K562 (cell line): ENCODE measurements at regions not wholly inside any gene's neighbourhood (a gene's known extent, or its start where the extent isn't known, plus 50 kb on each side); places are given as distances from the start of the nearest gene placed in this dataset.
A peak's percentile ranks its signal among the peaks of the same experiment; 100 is the strongest.

Experiments used
- ARID2 ChIP-seq: fragments of 450-650 bp; IDR thresholded peaks from 2 replicates; pipeline ENCODE4 v1.6.1; 2017; ENCODE audit warnings: antibody characterized with exemption, mild to moderate bottlenecking
- FOXK1 ChIP-seq: sonication (generic); formaldehyde crosslinking; IDR thresholded peaks from 2 replicates; pipeline ENCODE4 v1.8.0; 2022; ENCODE audit warnings: missing genetic modification reagents, mild to moderate bottlenecking, borderline replicate concordance
- JUND ChIP-seq, 2 experiments: IDR thresholded peaks; 2 replicates in 1 of 2; 3 replicates in 1 of 2; pipeline ENCODE4 v1.6.1; 2011; ENCODE audit warnings: borderline replicate concordance in 2 of 2, low read depth in 2 of 2, low read length in 2 of 2, improper control_type of control experiment in 1 of 2, missing biosample characterization in 1 of 2, missing genetic modification characterization in 1 of 2, missing genetic modification reagents in 1 of 2
- PRPF4 ChIP-seq: fragments of 200-400 bp; formaldehyde crosslinking; IDR thresholded peaks from one replicate; pipeline ENCODE4 v1.6.1; 2017; ENCODE audit warnings: low read length, low read depth, mild to moderate bottlenecking; ENCODE audit not compliant: insufficient read depth, poor library complexity, severe bottlenecking
- ZNF124 ChIP-seq: sonication (generic); formaldehyde crosslinking; IDR thresholded peaks from 2 replicates; pipeline ENCODE4 v1.8.1; 2022; ENCODE audit warnings: missing genetic modification reagents
- ZNF24 ChIP-seq: fragments of 450-650 bp; IDR thresholded peaks from 2 replicates; pipeline ENCODE4 v1.6.1; 2016
- TF ChIP-seq, protein P1 (sequence below): fragments of 200-600 bp; sonication (generic); IDR thresholded peaks from one replicate; pipeline ENCODE4 v1.6.1; 2012; ENCODE audit warnings: mild to moderate bottlenecking, low read depth, low read length, inconsistent platforms
- TF ChIP-seq, protein P2 (sequence below): sonication (generic); formaldehyde crosslinking; IDR thresholded peaks from 2 replicates; pipeline ENCODE4 v1.8.0; 2022; ENCODE audit warnings: mild to moderate bottlenecking, low read depth, missing genetic modification reagents

DNA sequence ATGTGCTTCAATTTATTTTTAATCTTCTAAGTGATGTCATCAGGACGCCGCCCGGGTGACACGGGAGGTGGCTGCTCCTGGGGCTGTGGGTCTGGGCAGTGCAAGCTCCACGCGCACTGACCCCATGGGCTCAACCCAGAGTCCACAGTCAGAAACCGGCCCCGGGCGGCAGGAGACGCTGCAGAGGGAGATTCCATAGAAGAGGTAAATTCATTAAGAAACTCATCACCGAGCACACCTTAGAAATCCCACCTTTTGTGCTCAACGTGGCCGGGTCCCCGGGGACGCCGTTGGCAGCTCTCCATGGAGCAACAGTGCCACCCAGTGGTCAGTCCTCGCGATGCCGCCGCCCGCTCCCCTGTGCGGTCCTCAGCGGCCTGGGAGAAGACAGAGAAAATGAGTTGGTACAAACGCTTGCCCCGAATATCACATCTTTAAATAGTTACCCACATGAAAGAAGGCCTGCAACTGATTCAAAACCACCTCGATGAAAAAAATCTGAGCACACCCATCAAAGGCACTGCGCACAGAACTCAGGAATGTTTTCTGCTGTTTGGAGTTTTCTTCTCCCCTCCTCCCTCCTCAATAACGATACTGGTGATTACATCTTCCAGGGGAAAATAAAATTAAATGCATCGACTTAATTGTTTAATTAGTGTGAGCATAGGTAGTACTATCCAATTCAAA, 92.6 kb downstream of the CMPK2 start (continued):
- TF ChIP-seq, protein P1, sequence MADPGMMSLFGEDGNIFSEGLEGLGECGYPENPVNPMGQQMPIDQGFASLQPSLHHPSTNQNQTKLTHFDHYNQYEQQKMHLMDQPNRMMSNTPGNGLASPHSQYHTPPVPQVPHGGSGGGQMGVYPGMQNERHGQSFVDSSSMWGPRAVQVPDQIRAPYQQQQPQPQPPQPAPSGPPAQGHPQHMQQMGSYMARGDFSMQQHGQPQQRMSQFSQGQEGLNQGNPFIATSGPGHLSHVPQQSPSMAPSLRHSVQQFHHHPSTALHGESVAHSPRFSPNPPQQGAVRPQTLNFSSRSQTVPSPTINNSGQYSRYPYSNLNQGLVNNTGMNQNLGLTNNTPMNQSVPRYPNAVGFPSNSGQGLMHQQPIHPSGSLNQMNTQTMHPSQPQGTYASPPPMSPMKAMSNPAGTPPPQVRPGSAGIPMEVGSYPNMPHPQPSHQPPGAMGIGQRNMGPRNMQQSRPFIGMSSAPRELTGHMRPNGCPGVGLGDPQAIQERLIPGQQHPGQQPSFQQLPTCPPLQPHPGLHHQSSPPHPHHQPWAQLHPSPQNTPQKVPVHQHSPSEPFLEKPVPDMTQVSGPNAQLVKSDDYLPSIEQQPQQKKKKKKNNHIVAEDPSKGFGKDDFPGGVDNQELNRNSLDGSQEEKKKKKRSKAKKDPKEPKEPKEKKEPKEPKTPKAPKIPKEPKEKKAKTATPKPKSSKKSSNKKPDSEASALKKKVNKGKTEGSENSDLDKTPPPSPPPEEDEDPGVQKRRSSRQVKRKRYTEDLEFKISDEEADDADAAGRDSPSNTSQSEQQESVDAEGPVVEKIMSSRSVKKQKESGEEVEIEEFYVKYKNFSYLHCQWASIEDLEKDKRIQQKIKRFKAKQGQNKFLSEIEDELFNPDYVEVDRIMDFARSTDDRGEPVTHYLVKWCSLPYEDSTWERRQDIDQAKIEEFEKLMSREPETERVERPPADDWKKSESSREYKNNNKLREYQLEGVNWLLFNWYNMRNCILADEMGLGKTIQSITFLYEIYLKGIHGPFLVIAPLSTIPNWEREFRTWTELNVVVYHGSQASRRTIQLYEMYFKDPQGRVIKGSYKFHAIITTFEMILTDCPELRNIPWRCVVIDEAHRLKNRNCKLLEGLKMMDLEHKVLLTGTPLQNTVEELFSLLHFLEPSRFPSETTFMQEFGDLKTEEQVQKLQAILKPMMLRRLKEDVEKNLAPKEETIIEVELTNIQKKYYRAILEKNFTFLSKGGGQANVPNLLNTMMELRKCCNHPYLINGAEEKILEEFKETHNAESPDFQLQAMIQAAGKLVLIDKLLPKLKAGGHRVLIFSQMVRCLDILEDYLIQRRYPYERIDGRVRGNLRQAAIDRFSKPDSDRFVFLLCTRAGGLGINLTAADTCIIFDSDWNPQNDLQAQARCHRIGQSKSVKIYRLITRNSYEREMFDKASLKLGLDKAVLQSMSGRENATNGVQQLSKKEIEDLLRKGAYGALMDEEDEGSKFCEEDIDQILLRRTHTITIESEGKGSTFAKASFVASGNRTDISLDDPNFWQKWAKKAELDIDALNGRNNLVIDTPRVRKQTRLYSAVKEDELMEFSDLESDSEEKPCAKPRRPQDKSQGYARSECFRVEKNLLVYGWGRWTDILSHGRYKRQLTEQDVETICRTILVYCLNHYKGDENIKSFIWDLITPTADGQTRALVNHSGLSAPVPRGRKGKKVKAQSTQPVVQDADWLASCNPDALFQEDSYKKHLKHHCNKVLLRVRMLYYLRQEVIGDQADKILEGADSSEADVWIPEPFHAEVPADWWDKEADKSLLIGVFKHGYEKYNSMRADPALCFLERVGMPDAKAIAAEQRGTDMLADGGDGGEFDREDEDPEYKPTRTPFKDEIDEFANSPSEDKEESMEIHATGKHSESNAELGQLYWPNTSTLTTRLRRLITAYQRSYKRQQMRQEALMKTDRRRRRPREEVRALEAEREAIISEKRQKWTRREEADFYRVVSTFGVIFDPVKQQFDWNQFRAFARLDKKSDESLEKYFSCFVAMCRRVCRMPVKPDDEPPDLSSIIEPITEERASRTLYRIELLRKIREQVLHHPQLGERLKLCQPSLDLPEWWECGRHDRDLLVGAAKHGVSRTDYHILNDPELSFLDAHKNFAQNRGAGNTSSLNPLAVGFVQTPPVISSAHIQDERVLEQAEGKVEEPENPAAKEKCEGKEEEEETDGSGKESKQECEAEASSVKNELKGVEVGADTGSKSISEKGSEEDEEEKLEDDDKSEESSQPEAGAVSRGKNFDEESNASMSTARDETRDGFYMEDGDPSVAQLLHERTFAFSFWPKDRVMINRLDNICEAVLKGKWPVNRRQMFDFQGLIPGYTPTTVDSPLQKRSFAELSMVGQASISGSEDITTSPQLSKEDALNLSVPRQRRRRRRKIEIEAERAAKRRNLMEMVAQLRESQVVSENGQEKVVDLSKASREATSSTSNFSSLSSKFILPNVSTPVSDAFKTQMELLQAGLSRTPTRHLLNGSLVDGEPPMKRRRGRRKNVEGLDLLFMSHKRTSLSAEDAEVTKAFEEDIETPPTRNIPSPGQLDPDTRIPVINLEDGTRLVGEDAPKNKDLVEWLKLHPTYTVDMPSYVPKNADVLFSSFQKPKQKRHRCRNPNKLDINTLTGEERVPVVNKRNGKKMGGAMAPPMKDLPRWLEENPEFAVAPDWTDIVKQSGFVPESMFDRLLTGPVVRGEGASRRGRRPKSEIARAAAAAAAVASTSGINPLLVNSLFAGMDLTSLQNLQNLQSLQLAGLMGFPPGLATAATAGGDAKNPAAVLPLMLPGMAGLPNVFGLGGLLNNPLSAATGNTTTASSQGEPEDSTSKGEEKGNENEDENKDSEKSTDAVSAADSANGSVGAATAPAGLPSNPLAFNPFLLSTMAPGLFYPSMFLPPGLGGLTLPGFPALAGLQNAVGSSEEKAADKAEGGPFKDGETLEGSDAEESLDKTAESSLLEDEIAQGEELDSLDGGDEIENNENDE = no peak
- no peak for TF ChIP-seq PRPF4
- TF ChIP-seq ZNF124 (CRISPR knock-in tag) = no peak
- no peak for TF ChIP-seq ZNF24
- TF ChIP-seq ARID2 = 0 out of 2 replicates have a peak, but pooled peaks have one; percentile 26
- TF ChIP-seq, protein P2, sequence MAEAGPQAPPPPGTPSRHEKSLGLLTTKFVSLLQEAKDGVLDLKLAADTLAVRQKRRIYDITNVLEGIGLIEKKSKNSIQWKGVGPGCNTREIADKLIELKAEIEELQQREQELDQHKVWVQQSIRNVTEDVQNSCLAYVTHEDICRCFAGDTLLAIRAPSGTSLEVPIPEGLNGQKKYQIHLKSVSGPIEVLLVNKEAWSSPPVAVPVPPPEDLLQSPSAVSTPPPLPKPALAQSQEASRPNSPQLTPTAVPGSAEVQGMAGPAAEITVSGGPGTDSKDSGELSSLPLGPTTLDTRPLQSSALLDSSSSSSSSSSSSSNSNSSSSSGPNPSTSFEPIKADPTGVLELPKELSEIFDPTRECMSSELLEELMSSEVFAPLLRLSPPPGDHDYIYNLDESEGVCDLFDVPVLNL (CRISPR knock-in tag) = no peak
- TF ChIP-seq JUND (IDR thresholded peaks at IDR 0.05; ENCODE audit: borderline replicate concordance, low read depth, low read length) = 0 out of 2 replicates have a peak, but pooled peaks have one; percentile 7
- no peak for TF ChIP-seq JUND (tag; IDR thresholded peaks at IDR 0.05; ENCODE audit: borderline replicate concordance, low read depth, low read length)
- no peak for TF ChIP-seq FOXK1
